B cell (primary cell): ENCODE measurements at regions not wholly inside any gene's neighbourhood (a gene's known extent, or its start where the extent isn't known, plus 50 kb on each side); places are given as distances from the start of the nearest gene placed in this dataset.

Source experiments
- CTCF ChIP-seq: fragments of 200-600 bp; IDR thresholded peaks from one replicate; pipeline ENCODE4 v1.8.0; 2022; ENCODE audit warnings: antibody characterized with exemption, mild to moderate bottlenecking
- EZH2 ChIP-seq: IDR thresholded peaks from 2 replicates; pipeline ENCODE4 v1.6.1; 2012; ENCODE audit warnings: borderline replicate concordance, low read depth, mild to moderate bottlenecking, moderate library complexity, low read length; ENCODE audit not compliant: insufficient read depth, poor library complexity, severe bottlenecking

- TF ChIP-seq EZH2 (no peak), CTCF (no peak)
Measured at GRCh38 chr15:75138016-75138999, 63.4 kb upstream of the C15orf39 start.
